OCI-LY7 (cell line): ENCODE measurements at regions not wholly inside any gene's neighbourhood (a gene's known extent, or its start where the extent isn't known, plus 50 kb on each side); places are given as distances from the start of the nearest gene placed in this dataset.

Source experiments
- BruUV-seq: library from RNA; stranded (reverse); fragments of 400-500 nt; replicated peaks from 2 replicates; lab custom pipeline; 2021; lab: Mats Ljungman, UMichigan
- CTCF ChIA-PET: fragments of 300-600 bp; sonication (Branson Sonifier 250); formaldehyde crosslinking; loops from one replicate; lab custom pipeline; 2022; ENCODE audit warnings: antibody characterized with exemption; ENCODE audit not compliant: unreplicated experiment; lab: Charles Lee
- POLR2A ChIA-PET: fragments of 300-600 bp; sonication (Branson Sonifier 250); formaldehyde crosslinking; loops from one replicate; lab custom pipeline; 2022; ENCODE audit warnings: antibody characterized with exemption; lab: Charles Lee
- DNase-seq: peaks from one replicate; pipeline ENCODE4 v3.0.0-alpha.2; 2015; ENCODE audit warnings: low spot score
- H2AFZ ChIP-seq: fragments of 200-600 bp; sonication (generic), shearing (Covaris generic); 2 replicates; pipeline ENCODE4 v1.6.1; 2014; ENCODE audit warnings: mild to moderate bottlenecking, antibody characterized with exemption, low read length, moderate library complexity
- H3K27ac ChIP-seq: fragments of 200-600 bp; sonication (generic); 2 replicates; pipeline ENCODE4 v1.5.1; 2014; ENCODE audit warnings: mixed run types, low read depth, mild to moderate bottlenecking, moderate library complexity, low read length, inconsistent platforms; ENCODE audit not compliant: poor library complexity, severe bottlenecking
- H3K36me3 ChIP-seq: fragments of 200-600 bp; sonication (generic); 2 replicates; pipeline ENCODE4 v1.6.1; 2014; ENCODE audit warnings: mild to moderate bottlenecking, antibody characterized with exemption, low read length, moderate library complexity, mixed read lengths; ENCODE audit not compliant: insufficient read depth
- H3K4me1 ChIP-seq: fragments of 200-600 bp; sonication (generic); 2 replicates; pipeline ENCODE4 v1.5.1; 2014; ENCODE audit warnings: mild to moderate bottlenecking, low read length; ENCODE audit not compliant: insufficient read depth, poor library complexity, severe bottlenecking
- H3K4me2 ChIP-seq: fragments of 200-600 bp; sonication (generic); 2 replicates; pipeline ENCODE4 v1.6.1; 2014; ENCODE audit warnings: mild to moderate bottlenecking, low read length
- H3K4me3 ChIP-seq: fragments of 200-600 bp; sonication (generic); 2 replicates; pipeline ENCODE4 v1.5.1; 2014; ENCODE audit warnings: mild to moderate bottlenecking, low read depth, low read length; ENCODE audit not compliant: poor library complexity, severe bottlenecking
- H3K79me2 ChIP-seq: fragments of 200-600 bp; sonication (generic); 2 replicates; pipeline ENCODE4 v1.6.1; 2016; ENCODE audit warnings: low read depth, mild to moderate bottlenecking, low read length, moderate library complexity, mixed read lengths; ENCODE audit not compliant: insufficient read depth
- H3K9me2 ChIP-seq: fragments of 200-600 bp; sonication (generic); 2 replicates; pipeline ENCODE4 v1.6.1; 2016; ENCODE audit warnings: mild to moderate bottlenecking, low read length, mixed read lengths; ENCODE audit not compliant: insufficient read depth
- H3K9me3 ChIP-seq: fragments of 200-600 bp; sonication (generic); 2 replicates; pipeline ENCODE4 v1.6.1; 2014; ENCODE audit warnings: mild to moderate bottlenecking, mixed run types, low read length, mixed read lengths
- H4K20me1 ChIP-seq: fragments of 200-600 bp; sonication (generic); 2 replicates; pipeline ENCODE4 v1.6.1; 2014; ENCODE audit warnings: mild to moderate bottlenecking, antibody characterized with exemption, low read length, moderate library complexity, mixed read lengths; ENCODE audit not compliant: insufficient read depth
- CTCF ChIP-seq: fragments of 200-600 bp; sonication (generic); conservative IDR thresholded peaks from 2 replicates; pipeline ENCODE4 v1.5.1; 2014; ENCODE audit warnings: mild to moderate bottlenecking, antibody characterized with exemption, low read length, moderate library complexity, mixed read lengths
- EZH2phosphoT487 ChIP-seq: fragments of 200-600 bp; sonication (generic); IDR thresholded peaks from 2 replicates; pipeline ENCODE4 v1.6.1; 2018; ENCODE audit warnings: low read depth, borderline replicate concordance, mild to moderate bottlenecking, mixed run types, antibody characterized with exemption, low read length, moderate library complexity, mixed read lengths
- intact Hi-C: fragments of 100-400 bp; cut with micrococcal nuclease; formaldehyde crosslinking; loops from one replicate; pipeline ENCODE4 v1.10.0; 2022; ENCODE audit not compliant: unreplicated experiment

GRCh38 chr18:72171596-72171995 is 372.5 kb downstream of the CBLN2 start:
- no peaks in the 10 kb centered on the region for H3K9me3 ChIP-seq
- no peaks in the 10 kb centered on the region for H3K79me2 ChIP-seq
- TF ChIP-seq EZH2phosphoT487 (no peak), CTCF (no peak)
- no TSS peak for BruUV-seq
- intact Hi-C loops, result no loop called here
- CTCF ChIA-PET, result no interaction called here
- POLR2A ChIA-PET, result interaction anchor here (0.7 to 1.0 kb wide), 2 partner anchors 11 to 447 kb away, joined by 3 to 4 read pairs; no protein-coding TSS in a partner anchor
- H4K20me1 ChIP-seq, result no peaks in the 10 kb centered on the region
- no peaks in the 10 kb centered on the region for H3K4me1 ChIP-seq
- no peaks in the 10 kb centered on the region for H3K9me2 ChIP-seq
- H3K27ac ChIP-seq, result no peak overlapping the region
- H3K36me3 ChIP-seq, result no peaks in the 10 kb centered on the region
- no peak overlapping the region for H2AFZ ChIP-seq
- no peak overlapping the region for H3K4me3 ChIP-seq
- DNase-seq, result peak; percentile 5
- H3K4me2 ChIP-seq, result no peak overlapping the region

GRCh38 chr18:72161691-72162090 is 382.5 kb downstream of the CBLN2 start:
- no peak for DNase-seq
- Histone ChIP-seq H3K4me2 (no peak overlapping the region), H2AFZ (no peak overlapping the region), H4K20me1 (no peaks in the 10 kb centered on the region), H3K4me3 (no peak overlapping the region), H3K79me2 (no peaks in the 10 kb centered on the region), H3K4me1 (no peaks in the 10 kb centered on the region), H3K36me3 (no peaks in the 10 kb centered on the region), H3K9me3 (no peaks in the 10 kb centered on the region), H3K27ac (no peak overlapping the region), H3K9me2 (no peaks in the 10 kb centered on the region)
- CTCF ChIA-PET, result no interaction called here
- intact Hi-C loops, result no loop called here
- POLR2A ChIA-PET, result interaction anchor here (1.5 kb wide), 1 partner anchor 9 kb away, joined by 4 read pairs; no protein-coding TSS in a partner anchor
- TF ChIP-seq EZH2phosphoT487 (no peak), CTCF (no peak)
- no TSS peak for BruUV-seq
